ENCODE measurements at regions not wholly inside any gene's neighbourhood (a gene's known extent, or its start where the extent isn't known, plus 50 kb on each side); places are given as distances from the start of the nearest gene placed in this dataset.
A peak's percentile ranks its signal among the peaks of the same experiment; 100 is the strongest.

DNA sequence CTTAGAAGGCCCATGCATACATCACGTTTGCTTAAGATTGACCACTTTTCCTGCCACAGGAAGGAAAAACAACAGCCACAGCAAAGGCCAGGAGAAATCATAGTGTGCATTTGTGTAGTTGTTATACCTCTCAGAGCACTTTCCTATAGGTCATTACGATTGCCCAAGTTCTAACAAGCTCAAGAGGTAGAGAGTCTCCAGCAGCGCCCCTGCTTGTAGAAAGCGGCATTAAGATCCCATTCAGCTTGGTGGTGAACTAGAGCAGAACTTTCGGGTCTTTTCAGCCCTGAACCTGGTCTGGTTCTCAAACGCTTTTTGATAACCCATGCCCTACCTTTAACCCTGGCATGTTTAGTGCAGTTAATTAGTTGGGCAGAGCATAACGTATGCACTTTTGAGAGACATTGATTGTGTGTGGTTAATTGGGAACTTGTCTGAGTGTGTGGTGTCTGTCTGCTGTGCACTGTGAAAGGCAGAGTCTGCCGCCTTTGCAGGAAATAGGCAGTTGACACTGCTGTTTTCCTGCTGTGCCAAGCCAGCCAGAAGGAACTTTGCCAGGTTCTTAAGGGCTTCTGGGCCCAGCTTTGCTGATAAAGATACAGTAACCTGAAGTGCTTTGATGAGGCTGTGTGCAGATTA, 109.9 kb upstream of the CLMP start:
- Mint-ChIP-seq H3K9me3 (no peaks in the 10 kb centered on the region), H3K27me3 (peaks cover 3% of the 10 kb centered on the region), H3K36me3 (no peaks in the 10 kb centered on the region), H3K4me3 (no peak overlapping the region), H3K27ac (no peak overlapping the region), H3K4me1 (peaks cover 20% of the 10 kb centered on the region)
- no peak for ATAC-seq (ENCODE audit: low read depth)
- no peak for DNase-seq (ENCODE audit: low spot score in 2 of 2)

DNA sequence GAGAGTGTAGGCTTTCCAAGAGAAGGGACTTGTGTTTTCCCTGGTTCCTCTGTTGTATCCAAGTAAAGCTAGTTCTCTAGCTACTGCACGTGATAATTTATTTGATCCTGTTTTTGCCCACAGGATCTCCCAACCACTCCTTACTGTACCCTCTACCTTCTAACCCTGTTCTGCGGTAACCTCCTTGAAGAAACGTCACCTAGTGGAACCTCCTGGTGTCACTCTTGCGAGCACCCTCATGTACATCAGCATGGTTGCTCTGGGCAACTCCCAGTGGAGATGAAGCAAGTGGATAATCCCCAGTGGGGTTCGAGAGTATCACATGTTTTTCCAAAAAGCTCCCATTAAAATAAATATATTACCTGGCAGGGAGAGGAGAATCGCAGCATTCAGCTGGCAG, 108.9 kb upstream of the CLMP start:
- Mint-ChIP-seq H3K4me3 (peak overlapping the region; percentile 67), H3K36me3 (no peaks in the 10 kb centered on the region), H3K4me1 (peaks cover 20% of the 10 kb centered on the region), H3K9me3 (no peaks in the 10 kb centered on the region), H3K27ac (no peak overlapping the region), H3K27me3 (peaks cover 3% of the 10 kb centered on the region)
- no peak for DNase-seq (ENCODE audit: low spot score in 2 of 2)
- ATAC-seq (ENCODE audit: low read depth): peak; percentile 41

DNA sequence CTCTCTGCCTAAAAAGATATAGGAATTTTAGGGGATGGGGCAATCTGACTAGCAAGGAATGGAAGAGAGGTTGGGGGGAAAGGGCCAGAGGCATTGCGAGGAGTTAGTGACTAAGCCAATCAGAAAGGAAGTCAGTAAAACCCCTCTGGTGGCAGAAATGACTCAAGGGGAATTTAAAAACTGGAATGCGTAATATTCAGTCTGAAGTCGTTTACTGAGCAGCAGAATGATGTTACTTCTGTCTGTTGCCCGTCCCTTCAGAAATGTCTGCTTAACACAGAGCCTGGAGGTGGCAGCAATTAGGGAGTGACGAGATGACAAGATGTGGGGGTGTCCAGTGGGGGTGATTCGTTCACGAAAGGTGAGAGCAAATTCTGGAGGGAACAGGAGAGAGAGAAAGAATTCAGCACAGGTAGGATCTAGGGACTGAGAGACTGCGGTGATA, 107.7 kb upstream of the CLMP start:
- H3K27ac Mint-ChIP-seq: no peak overlapping the region
- H3K4me3 Mint-ChIP-seq: peak overlapping the region; percentile 67
- H3K9me3 Mint-ChIP-seq: no peaks in the 10 kb centered on the region
- peaks cover 20% of the 10 kb centered on the region for H3K4me1 Mint-ChIP-seq
- H3K36me3 Mint-ChIP-seq: no peaks in the 10 kb centered on the region
- H3K27me3 Mint-ChIP-seq: peaks cover 3% of the 10 kb centered on the region
- ATAC-seq (ENCODE audit: low read depth): peak; percentile 25
- no peak for DNase-seq (ENCODE audit: low spot score in 2 of 2)

DNA sequence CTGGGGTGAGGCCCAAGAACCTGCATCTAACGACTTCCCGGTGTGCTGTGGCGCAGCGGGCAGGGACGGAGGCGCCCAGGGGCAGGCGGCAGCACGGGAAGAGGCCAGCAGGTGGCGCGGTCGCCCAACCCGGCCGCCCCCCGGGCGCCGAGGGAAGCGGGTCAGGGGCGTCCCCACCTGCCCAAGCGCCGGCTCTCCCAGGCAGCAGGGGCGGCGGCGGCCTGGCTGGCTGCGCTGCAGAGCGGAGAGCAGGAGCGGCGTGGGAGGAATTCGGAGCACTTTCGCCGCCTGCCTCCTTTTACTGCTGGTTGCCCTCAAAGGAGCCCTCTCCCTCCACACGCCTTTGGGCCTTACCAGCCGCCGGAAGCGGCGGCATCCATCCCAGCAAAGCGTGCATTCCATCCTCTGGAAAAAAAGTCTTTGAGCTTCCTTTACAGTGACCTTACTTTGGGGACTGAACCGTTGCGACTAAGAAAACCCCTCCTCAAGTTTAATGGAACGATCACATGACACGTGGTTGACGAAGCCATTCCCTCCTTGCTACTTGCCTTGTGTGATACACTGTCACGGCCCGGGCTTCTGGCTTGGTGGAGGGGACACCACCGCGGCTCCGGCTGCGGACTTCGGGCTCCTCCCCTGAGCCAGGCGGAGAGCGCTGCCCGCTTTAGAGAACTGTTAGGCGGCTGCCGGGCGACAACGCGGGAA, 106.8 kb upstream of the CLMP start:
- Mint-ChIP-seq H3K4me1 (peaks cover 20% of the 10 kb centered on the region), H3K36me3 (no peaks in the 10 kb centered on the region), H3K27ac (no peak overlapping the region), H3K4me3 (peak overlapping the region; percentile 77), H3K27me3 (peaks cover 6% of the 10 kb centered on the region), H3K9me3 (no peaks in the 10 kb centered on the region)
- peak; percentile 81 for ATAC-seq (ENCODE audit: low read depth)
- peak; percentile 43 to 53 for DNase-seq (ENCODE audit: low spot score in 2 of 2)

DNA sequence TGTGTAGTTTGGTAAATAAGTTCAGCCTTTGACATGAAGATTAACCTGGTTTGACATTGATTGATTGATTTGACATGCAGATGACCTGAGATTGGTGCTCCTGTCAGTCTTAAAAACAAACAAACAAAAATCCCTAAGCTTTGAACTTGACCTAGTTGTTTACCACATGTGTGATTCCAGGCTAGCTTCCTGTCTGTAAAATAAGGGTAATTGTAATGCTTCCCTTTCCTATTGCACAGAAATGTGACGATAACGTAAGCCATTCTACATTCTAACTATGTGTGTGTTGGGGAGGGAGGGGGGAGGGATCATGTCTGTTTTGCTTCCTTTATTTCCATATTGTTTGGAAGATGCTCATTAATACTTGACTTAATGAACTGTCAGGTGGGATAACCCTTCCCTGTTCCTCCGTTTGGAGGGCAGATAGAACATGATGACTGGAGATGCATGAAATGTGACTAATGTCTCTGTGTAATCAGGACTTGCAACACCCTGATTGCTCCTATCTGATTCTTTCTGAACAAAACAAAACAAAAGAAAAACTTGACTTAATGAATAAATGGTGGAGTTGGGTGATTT, 106.1 kb upstream of the CLMP start:
- H3K36me3 Mint-ChIP-seq: no peaks in the 10 kb centered on the region
- peak overlapping the region; percentile 77 for H3K4me3 Mint-ChIP-seq
- no peaks in the 10 kb centered on the region for H3K9me3 Mint-ChIP-seq
- no peak for ATAC-seq (ENCODE audit: low read depth)
- no peak overlapping the region for H3K27ac Mint-ChIP-seq
- peaks cover 8% of the 10 kb centered on the region for H3K27me3 Mint-ChIP-seq
- DNase-seq (ENCODE audit: low spot score in 2 of 2): no peak
- H3K4me1 Mint-ChIP-seq: peaks cover 20% of the 10 kb centered on the region

DNA sequence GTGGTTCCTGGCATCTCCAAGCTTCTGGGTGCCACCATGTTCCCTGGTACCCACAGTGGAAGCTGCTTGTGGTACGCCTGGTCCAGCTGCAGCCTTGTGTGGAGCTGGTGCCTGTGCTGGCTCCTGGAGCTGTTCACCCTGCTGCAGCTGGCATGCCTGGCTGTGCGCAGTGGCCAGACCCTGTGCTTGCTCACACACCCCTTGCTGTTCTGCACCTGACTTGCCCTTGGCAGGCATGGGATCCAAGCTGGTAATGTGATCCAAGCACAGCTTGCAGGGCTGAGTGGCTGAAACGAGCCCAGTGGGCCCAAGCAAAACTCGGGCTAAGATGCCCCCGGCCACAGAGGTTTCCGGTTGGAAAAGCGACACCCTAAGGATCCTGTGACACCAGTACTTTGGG, 104.7 kb upstream of the CLMP start:
- DNase-seq (ENCODE audit: low spot score in 2 of 2) (no peak), ATAC-seq (ENCODE audit: low read depth) (no peak)
- Mint-ChIP-seq H3K4me1 (peaks cover 20% of the 10 kb centered on the region), H3K9me3 (no peaks in the 10 kb centered on the region), H3K27ac (no peak overlapping the region), H3K27me3 (peaks cover 8% of the 10 kb centered on the region), H3K36me3 (no peaks in the 10 kb centered on the region), H3K4me3 (no peak overlapping the region)

DNA sequence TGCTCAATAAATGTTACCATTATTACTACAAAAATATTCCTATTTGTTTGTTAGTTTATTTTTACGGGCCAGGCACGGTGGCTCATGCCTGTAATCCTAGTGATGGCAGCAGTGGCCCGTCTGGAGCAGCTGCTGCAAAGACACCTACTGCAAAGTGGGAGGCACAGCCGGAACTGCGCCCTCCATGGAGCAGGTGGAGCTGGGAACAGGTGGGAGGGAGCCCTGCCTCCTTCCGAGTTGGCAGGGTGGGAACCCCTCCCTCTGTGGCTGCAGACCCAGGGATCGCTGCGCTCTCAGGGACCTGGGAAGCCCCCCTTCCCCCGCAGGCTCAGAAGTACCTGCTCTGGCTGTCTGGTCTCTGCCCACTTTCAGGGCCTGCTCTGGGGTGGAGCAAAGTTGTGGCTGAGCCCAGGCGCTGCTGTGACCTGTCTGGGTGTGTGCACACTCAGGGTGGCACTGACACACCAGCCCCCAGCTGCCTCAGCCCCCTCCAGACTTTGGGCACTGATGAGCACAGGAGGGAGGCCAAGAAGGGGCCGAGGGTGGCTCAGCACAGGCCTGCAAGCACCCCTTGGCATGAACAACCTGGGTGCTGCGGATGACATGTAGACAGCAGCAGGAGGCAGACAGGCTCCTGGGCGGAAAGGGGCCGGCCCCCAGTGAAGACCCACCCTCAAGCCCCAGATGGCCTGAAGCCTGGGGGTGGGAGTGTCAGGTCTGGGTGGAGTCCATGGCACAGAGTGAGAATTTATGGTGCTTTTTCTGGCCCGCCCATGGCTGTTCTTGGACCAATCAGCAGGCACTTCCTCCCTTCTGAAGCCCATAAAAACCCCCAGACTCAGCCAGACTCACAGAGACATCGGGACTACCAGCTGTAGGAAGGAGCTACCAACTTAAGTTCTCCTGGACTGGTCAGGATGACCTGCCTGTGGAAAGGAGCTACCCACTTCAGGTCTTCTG, 103.7 kb upstream of the CLMP start:
- no peak overlapping the region for H3K27ac Mint-ChIP-seq
- H3K9me3 Mint-ChIP-seq: no peaks in the 10 kb centered on the region
- peaks cover 6% of the 10 kb centered on the region for H3K27me3 Mint-ChIP-seq
- H3K4me3 Mint-ChIP-seq: no peak overlapping the region
- no peak for DNase-seq (ENCODE audit: low spot score in 2 of 2)
- H3K4me1 Mint-ChIP-seq: peaks cover 14% of the 10 kb centered on the region
- no peaks in the 10 kb centered on the region for H3K36me3 Mint-ChIP-seq
- ATAC-seq (ENCODE audit: low read depth): no peak

DNA sequence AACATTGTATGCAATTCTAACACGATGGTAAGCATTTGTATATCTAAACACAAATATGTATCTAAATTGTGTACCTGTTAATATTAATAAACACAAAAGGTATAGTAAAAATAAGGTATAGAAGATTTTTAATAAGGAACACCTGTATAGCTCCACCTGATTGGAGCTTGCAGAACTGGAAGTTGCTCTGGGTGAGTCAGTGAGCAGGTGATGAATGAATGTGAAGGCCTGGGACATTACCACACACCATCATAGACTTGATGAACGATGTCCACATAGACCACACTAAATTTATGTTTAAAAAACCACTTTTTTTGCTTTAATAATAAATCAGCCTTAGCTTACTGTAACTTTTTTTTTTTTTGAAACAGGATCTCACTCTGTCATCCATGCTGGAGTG, 97.6 kb upstream of the CLMP start:
- Mint-ChIP-seq H3K36me3 (no peaks in the 10 kb centered on the region), H3K9me3 (no peaks in the 10 kb centered on the region), H3K4me1 (no peaks in the 10 kb centered on the region), H3K27ac (no peak overlapping the region), H3K4me3 (no peak overlapping the region), H3K27me3 (peaks cover 9% of the 10 kb centered on the region)
- ATAC-seq (ENCODE audit: low read depth) (no peak), DNase-seq (ENCODE audit: low spot score in 2 of 2) (no peak)

DNA sequence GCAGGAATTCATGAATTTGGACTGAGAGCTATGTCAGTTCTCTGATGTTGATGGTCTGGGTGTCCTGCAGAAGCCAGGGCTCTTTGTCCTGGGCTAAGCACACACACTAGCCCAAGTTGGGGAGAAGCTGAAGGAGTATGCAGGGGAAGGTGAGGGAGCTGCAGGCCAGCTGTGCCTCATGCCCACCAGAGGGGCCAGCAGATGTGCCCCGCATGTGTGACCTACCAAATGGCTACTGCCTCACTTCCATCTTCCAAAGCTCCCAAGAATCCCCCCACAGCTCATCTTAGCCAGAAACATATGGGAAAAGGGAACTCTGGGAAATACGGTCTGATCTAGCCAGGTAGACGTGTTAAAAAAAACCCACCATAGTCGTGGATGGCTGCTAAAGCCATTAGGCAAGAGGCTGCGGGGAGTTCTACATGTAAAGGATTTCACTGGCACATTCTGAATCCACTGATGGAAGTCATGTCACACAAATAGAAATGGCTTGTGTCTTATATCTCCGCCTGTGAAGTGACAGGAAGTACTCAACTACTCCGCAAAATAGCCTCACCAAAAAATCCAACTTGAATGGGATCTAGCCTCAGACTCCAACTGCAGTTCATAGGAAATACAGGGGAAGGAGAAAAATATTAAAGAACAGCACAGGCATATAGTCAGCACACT, 96.3 kb upstream of the CLMP start:
- Mint-ChIP-seq H3K4me3 (no peak overlapping the region), H3K36me3 (no peaks in the 10 kb centered on the region), H3K9me3 (no peaks in the 10 kb centered on the region), H3K4me1 (peaks cover 3% of the 10 kb centered on the region), H3K27me3 (peaks cover 5% of the 10 kb centered on the region), H3K27ac (no peak overlapping the region)
- DNase-seq (ENCODE audit: low spot score in 2 of 2): no peak
- ATAC-seq (ENCODE audit: low read depth): no peak

DNA sequence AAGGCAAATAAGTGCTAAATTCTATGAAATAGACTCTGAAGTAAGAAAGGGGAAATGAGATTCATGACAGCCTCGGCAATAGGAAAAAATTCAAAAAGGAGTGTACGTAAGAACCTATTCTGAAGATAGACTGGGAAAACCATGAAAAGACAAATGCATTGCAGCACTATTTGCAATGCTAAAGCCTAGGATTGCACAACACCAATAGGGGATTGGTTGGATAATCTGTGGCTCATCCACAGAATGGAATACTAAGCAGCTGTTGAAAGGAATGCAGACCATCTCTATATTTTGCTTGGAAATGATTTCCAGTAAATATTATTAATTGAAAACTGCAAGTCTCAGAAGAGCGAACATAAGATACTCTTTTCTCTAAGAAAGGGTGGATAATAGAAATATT, 91.7 kb upstream of the CLMP start:
- DNase-seq (ENCODE audit: low spot score in 2 of 2): no peak
- H3K4me1 Mint-ChIP-seq: peaks cover 3% of the 10 kb centered on the region
- no peak overlapping the region for H3K27ac Mint-ChIP-seq
- H3K36me3 Mint-ChIP-seq: no peaks in the 10 kb centered on the region
- peaks cover 16% of the 10 kb centered on the region for H3K27me3 Mint-ChIP-seq
- H3K4me3 Mint-ChIP-seq: no peak overlapping the region
- H3K9me3 Mint-ChIP-seq: no peaks in the 10 kb centered on the region
- ATAC-seq (ENCODE audit: low read depth): no peak

DNA sequence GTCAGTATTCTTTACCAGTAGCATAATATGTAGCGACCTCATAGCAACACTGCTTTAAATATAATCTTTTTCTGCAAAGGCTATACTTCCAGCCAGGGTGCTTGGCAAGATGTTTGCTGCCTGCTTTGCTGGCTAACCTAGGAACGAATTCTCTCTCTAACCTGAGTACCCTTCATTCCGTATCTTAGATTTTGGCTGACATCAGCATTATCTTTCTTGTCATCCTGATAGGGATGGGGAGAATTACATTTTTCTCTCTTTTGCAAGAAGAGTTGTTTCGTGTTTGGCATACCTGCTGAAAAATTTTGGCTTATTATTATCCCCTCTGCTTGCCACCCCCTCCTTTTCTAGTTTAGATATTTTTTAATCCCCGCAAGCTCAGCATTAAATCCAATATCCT, 91.2 kb upstream of the CLMP start:
- no peak overlapping the region for H3K27ac Mint-ChIP-seq
- H3K9me3 Mint-ChIP-seq: no peaks in the 10 kb centered on the region
- peaks cover 19% of the 10 kb centered on the region for H3K27me3 Mint-ChIP-seq
- no peaks in the 10 kb centered on the region for H3K36me3 Mint-ChIP-seq
- no peak overlapping the region for H3K4me3 Mint-ChIP-seq
- H3K4me1 Mint-ChIP-seq: peaks cover 3% of the 10 kb centered on the region
- no peak for ATAC-seq (ENCODE audit: low read depth)
- DNase-seq (ENCODE audit: low spot score in 2 of 2): no peak

DNA sequence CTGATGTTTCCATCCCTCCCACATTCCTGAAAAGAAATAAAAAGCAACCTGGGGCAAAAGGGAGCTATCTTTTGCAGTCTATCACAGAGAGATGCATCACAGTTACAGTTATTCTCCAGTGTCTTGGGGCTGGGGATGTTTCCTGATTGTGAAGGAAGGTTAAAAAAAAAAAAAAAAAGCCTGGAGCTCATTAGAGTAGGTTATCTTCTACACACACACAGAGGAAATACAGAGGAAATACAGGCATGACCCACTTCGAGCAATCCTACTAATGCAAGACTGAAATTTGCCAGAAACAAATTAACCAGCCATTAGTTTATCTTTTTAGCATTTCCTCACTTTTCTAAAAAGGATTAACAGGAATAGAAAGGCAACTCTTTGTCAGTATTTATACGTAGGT, 89.4 kb upstream of the CLMP start:
- H3K27me3 Mint-ChIP-seq: peaks cover 21% of the 10 kb centered on the region

DNA sequence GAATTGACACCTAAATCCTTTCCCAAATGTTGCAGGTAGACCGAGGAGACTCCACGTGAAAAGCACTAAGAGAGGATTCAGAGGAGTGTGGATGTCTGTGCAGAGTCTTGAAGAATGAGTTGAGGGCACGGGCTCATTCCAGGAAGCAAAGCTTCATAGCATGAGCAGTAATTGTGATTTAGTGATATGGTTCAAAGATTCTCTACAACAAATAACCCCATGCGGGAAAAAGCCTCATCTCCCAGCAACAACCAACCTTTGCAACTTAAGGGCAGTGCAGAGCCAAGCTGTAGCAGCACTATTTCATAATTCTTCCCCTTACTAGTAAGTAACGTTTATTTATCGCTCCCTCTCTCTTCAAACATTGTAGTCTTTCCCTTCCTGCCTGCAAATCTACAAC, 87.5 kb upstream of the CLMP start:
- ATAC-seq (ENCODE audit: low read depth) (no peak), DNase-seq (ENCODE audit: low spot score in 2 of 2) (no peak)
- H3K27ac Mint-ChIP-seq: no peak overlapping the region
- H3K36me3 Mint-ChIP-seq: no peaks in the 10 kb centered on the region
- no peak overlapping the region for H3K4me3 Mint-ChIP-seq
- peaks cover 2% of the 10 kb centered on the region for H3K9me3 Mint-ChIP-seq
- H3K27me3 Mint-ChIP-seq: peaks cover 18% of the 10 kb centered on the region
- peaks cover 3% of the 10 kb centered on the region for H3K4me1 Mint-ChIP-seq

More for the DNA sequence above, 89.4 kb upstream of the CLMP start:
- no peaks in the 10 kb centered on the region for H3K36me3 Mint-ChIP-seq
- DNase-seq (ENCODE audit: low spot score in 2 of 2) (no peak), ATAC-seq (ENCODE audit: low read depth) (no peak)
- peaks cover 2% of the 10 kb centered on the region for H3K9me3 Mint-ChIP-seq
- no peak overlapping the region for H3K4me3 Mint-ChIP-seq
- peaks cover 3% of the 10 kb centered on the region for H3K4me1 Mint-ChIP-seq
- H3K27ac Mint-ChIP-seq: no peak overlapping the region

Data from memory B cell (primary cell).